SK-N-SH treated with all-trans-retinoic acid at 6 μM for 48 hours (cell line): ENCODE measurements at regions not wholly inside any gene's neighbourhood (a gene's known extent, or its start where the extent isn't known, plus 50 kb on each side); places are given as distances from the start of the nearest gene placed in this dataset.

Experiments
- ATAC-seq: fragments of 200-7000 bp; cut with Tn5 transposase; 3 replicates; pipeline ENCODE4 v1.9.1; 2020; ENCODE audit warnings: mild to moderate bottlenecking, moderate library complexity
- ARNTL ChIP-seq: fragments of 450-650 bp; formaldehyde crosslinking; IDR thresholded peaks from 2 replicates; pipeline ENCODE4 v1.5.0; 2020; ENCODE audit warnings: low read depth, mild to moderate bottlenecking, moderate library complexity, borderline replicate concordance
- BACH2 ChIP-seq: fragments of 250-450 bp; sonication (Bioruptor Pico); IDR thresholded peaks from 2 replicates; pipeline ENCODE4 v1.9.0; 2021; ENCODE audit warnings: mild to moderate bottlenecking, borderline replicate concordance
- CREB5 ChIP-seq: fragments of 250-450 bp; sonication (Bioruptor Pico); IDR thresholded peaks from 2 replicates; pipeline ENCODE4 v1.5.1; 2020; ENCODE audit warnings: low read depth, mild to moderate bottlenecking, moderate library complexity
- CSDC2 ChIP-seq: fragments of 250-450 bp; sonication (Bioruptor Pico); IDR thresholded peaks from 2 replicates; pipeline ENCODE4 v1.5.0; 2020; ENCODE audit warnings: mild to moderate bottlenecking, moderate library complexity
- ESRRG ChIP-seq: fragments of 250-450 bp; sonication (Bioruptor Pico); IDR thresholded peaks from 2 replicates; pipeline ENCODE4 v1.6.1; 2021; ENCODE audit warnings: mild to moderate bottlenecking
- GLIS3 ChIP-seq: fragments of 250-450 bp; sonication (Bioruptor Pico); IDR thresholded peaks from 2 replicates; pipeline ENCODE4 v1.5.0; 2020; ENCODE audit warnings: mild to moderate bottlenecking, moderate library complexity
- ISL1 ChIP-seq: fragments of 250-450 bp; sonication (Bioruptor Pico); IDR thresholded peaks from 2 replicates; pipeline ENCODE4 v2.1.2; 2022; ENCODE audit warnings: mild to moderate bottlenecking, moderate library complexity
- OSR1 ChIP-seq: fragments of 250-450 bp; sonication (Bioruptor Pico); IDR thresholded peaks from 2 replicates; pipeline ENCODE4 v1.8.0; 2022; ENCODE audit warnings: moderate library complexity, mild to moderate bottlenecking, inconsistent platforms
- PATZ1 ChIP-seq: fragments of 250-450 bp; sonication (Bioruptor Pico); IDR thresholded peaks from 2 replicates; pipeline ENCODE4 v1.8.0; 2020; ENCODE audit warnings: mild to moderate bottlenecking, moderate library complexity, borderline replicate concordance
- POU6F1 ChIP-seq: fragments of 250-450 bp; sonication (Bioruptor Pico); IDR thresholded peaks from 2 replicates; pipeline ENCODE4 v1.8.0; 2021; ENCODE audit warnings: low read depth, mild to moderate bottlenecking, moderate library complexity, borderline replicate concordance
- PPARA ChIP-seq: fragments of 250-450 bp; sonication (Bioruptor Pico); IDR thresholded peaks from 2 replicates; pipeline ENCODE4 v1.5.0; 2020; ENCODE audit warnings: mild to moderate bottlenecking, borderline replicate concordance
- RARB ChIP-seq: fragments of 250-450 bp; sonication (Bioruptor Pico); IDR thresholded peaks from 2 replicates; pipeline ENCODE4 v1.8.0; 2021; ENCODE audit warnings: mild to moderate bottlenecking, moderate library complexity
- SNAI2 ChIP-seq: fragments of 250-450 bp; sonication (Bioruptor Pico); IDR thresholded peaks from 2 replicates; pipeline ENCODE4 v1.5.0; 2020; ENCODE audit warnings: mild to moderate bottlenecking, moderate library complexity
- TCF4 ChIP-seq: fragments of 250-450 bp; sonication (Bioruptor Pico); IDR thresholded peaks from 2 replicates; pipeline ENCODE4 v1.8.0; 2021; ENCODE audit warnings: mild to moderate bottlenecking, moderate library complexity, borderline replicate concordance
- TOX ChIP-seq: fragments of 250-450 bp; sonication (Bioruptor Pico); IDR thresholded peaks from 2 replicates; pipeline ENCODE4 v1.8.0; 2021; ENCODE audit warnings: mild to moderate bottlenecking, moderate library complexity, borderline replicate concordance
- TSHZ2 ChIP-seq: fragments of 250-450 bp; sonication (Bioruptor Pico); IDR thresholded peaks from 2 replicates; pipeline ENCODE4 v1.5.0; 2020; ENCODE audit warnings: mild to moderate bottlenecking, moderate library complexity
- ZC3H10 ChIP-seq: fragments of 250-450 bp; sonication (Bioruptor Pico); IDR thresholded peaks from 2 replicates; pipeline ENCODE4 v1.5.1; 2021; ENCODE audit warnings: mild to moderate bottlenecking, moderate library complexity
- ZFP3 ChIP-seq: fragments of 250-450 bp; sonication (Bioruptor Pico); IDR thresholded peaks from 2 replicates; pipeline ENCODE4 v1.5.0; 2020; ENCODE audit warnings: mild to moderate bottlenecking, moderate library complexity
- ZFP30 ChIP-seq: fragments of 450-650 bp; formaldehyde crosslinking; IDR thresholded peaks from 2 replicates; pipeline ENCODE4 v1.5.0; 2022; ENCODE audit warnings: mild to moderate bottlenecking, moderate library complexity
- ZNF565 ChIP-seq: fragments of 450-650 bp; formaldehyde crosslinking; conservative IDR thresholded peaks from 2 replicates; pipeline ENCODE4 v1.5.0; 2020; ENCODE audit warnings: low read depth, mild to moderate bottlenecking, moderate library complexity
- ZNF70 ChIP-seq: fragments of 450-650 bp; formaldehyde crosslinking; IDR thresholded peaks from 2 replicates; pipeline ENCODE4 v1.5.0; 2020; ENCODE audit warnings: mild to moderate bottlenecking, moderate library complexity
- ZNF8 ChIP-seq: fragments of 450-650 bp; formaldehyde crosslinking; IDR thresholded peaks from 2 replicates; pipeline ENCODE4 v1.5.0; 2020; ENCODE audit warnings: mild to moderate bottlenecking, moderate library complexity

- no peak for ATAC-seq
- TF ChIP-seq ZFP30 = no peak
- no peak for TF ChIP-seq TSHZ2 (CRISPR knock-in tag)
- no peak for TF ChIP-seq ZNF70 (CRISPR knock-in tag)
- TF ChIP-seq POU6F1 (CRISPR knock-in tag) = no peak
- no peak for TF ChIP-seq BACH2
- no peak for TF ChIP-seq ZNF565 (CRISPR knock-in tag)
- TF ChIP-seq TOX = no peak
- TF ChIP-seq PPARA = no peak
- TF ChIP-seq SNAI2 (CRISPR knock-in tag) = no peak
- no peak for TF ChIP-seq TCF4 (CRISPR knock-in tag)
- TF ChIP-seq, all 23 proteins: peak for 0
Observed at GRCh38 chr7:25861164-25861496, 290.9 kb upstream of the NFE2L3 start.

- ATAC-seq = no peak
- no peak for TF ChIP-seq ARNTL
- TF ChIP-seq GLIS3 (CRISPR knock-in tag) = no peak
- peak; percentile 19; the same call in 1 of the 2 replicates for TF ChIP-seq ZNF8 (CRISPR knock-in tag)
- peak; percentile 15; the same call in 1 of the 2 replicates for TF ChIP-seq TCF4 (CRISPR knock-in tag)
Observed at GRCh38 chr7:25861601-25862260, 290.3 kb upstream of the NFE2L3 start.

GRCh38 chr7:25862261-25863004 is 289.6 kb upstream of the NFE2L3 start:
- TF ChIP-seq BACH2 (no peak), PATZ1 (CRISPR knock-in tag) (no peak), ZC3H10 (CRISPR knock-in tag) (no peak), POU6F1 (CRISPR knock-in tag) (no peak), ZFP3 (CRISPR knock-in tag) (no peak), CSDC2 (CRISPR knock-in tag) (no peak), TCF4 (CRISPR knock-in tag) (no peak), ARNTL (no peak), TSHZ2 (CRISPR knock-in tag) (no peak; the same call in 1 of the 2 replicates), CREB5 (CRISPR knock-in tag) (no peak), ESRRG (CRISPR knock-in tag) (no peak), ISL1 (CRISPR knock-in tag) (no peak), ZNF565 (CRISPR knock-in tag) (no peak), PPARA (no peak), RARB (no peak), OSR1 (CRISPR knock-in tag) (no peak), TOX (no peak), SNAI2 (CRISPR knock-in tag) (no peak)

More at GRCh38 chr7:25862261-25863004, 289.6 kb upstream of the NFE2L3 start:
- peak; percentile 96 for ATAC-seq
